Vagina (tissue), 2 donors: ENCODE measurements at regions not wholly inside any gene's neighbourhood (a gene's known extent, or its start where the extent isn't known, plus 50 kb on each side); places are given as distances from the start of the nearest gene placed in this dataset.

Experiments
- POLR2A ChIP-seq, 2 donors: fragments of 450-650 bp; IDR thresholded peaks; one replicate each; pipeline ENCODE4 v1.6.1; 2017; ENCODE audit warnings: antibody characterized with exemption in 2 of 2, mild to moderate bottlenecking in 2 of 2, moderate library complexity in 2 of 2
- POLR2AphosphoS5 ChIP-seq, 2 donors: sonication (generic); formaldehyde crosslinking; IDR thresholded peaks; one replicate each; pipeline ENCODE4 v1.9.0; 2017; ENCODE audit warnings: antibody characterized with exemption in 2 of 2, mild to moderate bottlenecking in 2 of 2, low read depth in 1 of 2; ENCODE audit not compliant: insufficient read depth in 1 of 2
- TF ChIP-seq, protein P1 (sequence below), 3 experiments: fragments of 450-650 bp in 2 of 3; fragments of 200-600 bp in 1 of 3; sonication (generic) in 1 of 3; IDR thresholded peaks; one replicate each; pipeline ENCODE4 v1.5.1; 2017 to 2019; ENCODE audit warnings: antibody characterized with exemption in 3 of 3, mild to moderate bottlenecking in 2 of 3, moderate library complexity in 2 of 3

DNA sequence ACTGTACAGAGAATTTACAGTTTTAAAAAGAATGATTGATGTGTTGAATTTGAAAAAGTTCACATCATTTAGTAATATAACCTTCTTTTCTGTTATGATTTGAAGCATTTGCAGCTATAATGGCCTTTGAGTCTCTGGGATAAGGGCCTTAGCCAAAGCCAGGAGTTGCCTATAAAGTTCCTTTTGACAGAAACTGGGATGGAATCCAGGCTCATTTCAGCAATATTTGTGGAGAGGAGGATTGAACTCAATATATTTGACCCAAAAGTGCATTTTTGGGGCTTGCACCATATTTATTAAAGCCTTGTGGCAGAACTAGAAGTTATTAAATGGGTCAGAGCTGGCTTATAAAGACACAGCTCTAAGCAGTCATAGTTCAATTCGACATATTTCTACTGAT is 348.7 kb upstream of the EPHA3 start:
- TF ChIP-seq POLR2AphosphoS5 (IDR thresholded peaks at IDR 0.05; ENCODE audit: insufficient read depth in 1 of 2, low read depth in 1 of 2) (no peak), POLR2A (IDR thresholded peaks at IDR 0.05) (no peak)
- TF ChIP-seq, protein P1, sequence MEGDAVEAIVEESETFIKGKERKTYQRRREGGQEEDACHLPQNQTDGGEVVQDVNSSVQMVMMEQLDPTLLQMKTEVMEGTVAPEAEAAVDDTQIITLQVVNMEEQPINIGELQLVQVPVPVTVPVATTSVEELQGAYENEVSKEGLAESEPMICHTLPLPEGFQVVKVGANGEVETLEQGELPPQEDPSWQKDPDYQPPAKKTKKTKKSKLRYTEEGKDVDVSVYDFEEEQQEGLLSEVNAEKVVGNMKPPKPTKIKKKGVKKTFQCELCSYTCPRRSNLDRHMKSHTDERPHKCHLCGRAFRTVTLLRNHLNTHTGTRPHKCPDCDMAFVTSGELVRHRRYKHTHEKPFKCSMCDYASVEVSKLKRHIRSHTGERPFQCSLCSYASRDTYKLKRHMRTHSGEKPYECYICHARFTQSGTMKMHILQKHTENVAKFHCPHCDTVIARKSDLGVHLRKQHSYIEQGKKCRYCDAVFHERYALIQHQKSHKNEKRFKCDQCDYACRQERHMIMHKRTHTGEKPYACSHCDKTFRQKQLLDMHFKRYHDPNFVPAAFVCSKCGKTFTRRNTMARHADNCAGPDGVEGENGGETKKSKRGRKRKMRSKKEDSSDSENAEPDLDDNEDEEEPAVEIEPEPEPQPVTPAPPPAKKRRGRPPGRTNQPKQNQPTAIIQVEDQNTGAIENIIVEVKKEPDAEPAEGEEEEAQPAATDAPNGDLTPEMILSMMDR (IDR thresholded peaks at IDR 0.05), result no peak
